HepG2 (cell line): ENCODE measurements at regions not wholly inside any gene's neighbourhood (a gene's known extent, or its start where the extent isn't known, plus 50 kb on each side); places are given as distances from the start of the nearest gene placed in this dataset.

Source experiments
- ATAC-seq: fragments of 200-7000 bp; cut with Tn5 transposase; 3 replicates; pipeline ENCODE4 v1.9.1; 2020; ENCODE audit warnings: mild to moderate bottlenecking, moderate library complexity
- BruUV-seq: library from RNA; stranded (reverse); fragments of 400-500 nt; replicated peaks from 2 replicates; lab custom pipeline; 2021; lab: Mats Ljungman, UMichigan
- CTCF ChIA-PET: fragments of 300-600 bp; formaldehyde crosslinking; extraction: SDS; loops from one replicate; lab custom pipeline; 2021; ENCODE audit warnings: low total read pairs, inconsistent platforms, low intra/inter-chr PET ratio; lab: Yijun Ruan, JAX
- POLR2A ChIA-PET: fragments of 350-600 bp; sonication (Branson Sonifier 250); formaldehyde crosslinking; loops from one replicate; lab custom pipeline; 2020; ENCODE audit warnings: antibody characterized with exemption, inconsistent platforms; lab: Yijun Ruan, JAX
- DNase-seq: peaks from one replicate; pipeline ENCODE4 v3.0.0-alpha.2; 2015; ENCODE audit warnings: low spot score
- FAIRE-seq: peaks from 3 replicates; lab custom pipeline; 2011; peaks lifted over from hg19 to GRCh38; lab: Jason Lieb, UNC
- H2AFZ ChIP-seq: one replicate; pipeline ENCODE4 v1.6.1; 2011; ENCODE audit warnings: low read length, inconsistent platforms
- H3K27ac ChIP-seq: fragments of 300-600 bp; 3 replicates; pipeline ENCODE4 v1.8.0; 2011; ENCODE audit warnings: mixed run types, mild to moderate bottlenecking, mixed read lengths, low read length, inconsistent platforms; ENCODE audit not compliant: insufficient read depth; ENCODE audit errors: extremely low read length
- H3K27me3 ChIP-seq, 2 experiments: fragments of 200-600 bp in 1 of 2; 2 replicates in 1 of 2; 3 replicates in 1 of 2; pipeline versions ENCODE4 v1.6.0 to v1.8.0; 2011; ENCODE audit warnings: low read length in 2 of 2, mild to moderate bottlenecking in 2 of 2, moderate library complexity in 2 of 2, inconsistent platforms in 1 of 2; ENCODE audit not compliant: insufficient read depth in 2 of 2, control insufficient read depth in 1 of 2
- H3K36me3 ChIP-seq, 2 experiments: fragments of 200-600 bp in 1 of 2; replicated peaks in 1 of 2; 2 replicates in 1 of 2; 3 replicates in 1 of 2; pipeline versions ENCODE4 v1.5.1 to v1.8.0; 2011; ENCODE audit warnings: low read length in 2 of 2, inconsistent platforms in 1 of 2; ENCODE audit not compliant: insufficient read depth in 2 of 2, control insufficient read depth in 1 of 2
- H3K4me1 ChIP-seq: 2 replicates; pipeline ENCODE4 v1.5.1; 2012; ENCODE audit warnings: low read length, inconsistent platforms; ENCODE audit not compliant: insufficient read depth
- H3K4me2 ChIP-seq: 2 replicates; pipeline ENCODE4 v1.6.0; 2011; ENCODE audit warnings: low read depth, low read length, inconsistent platforms
- H3K4me3 ChIP-seq, 3 experiments: fragments of 200-600 bp in 1 of 3; sonication (generic), shearing (Covaris generic) in 1 of 3; replicated peaks in 1 of 3; 2 replicates each; pipeline ENCODE4 v1.5.1; 2011 to 2016; ENCODE audit warnings: low read length in 3 of 3, inconsistent platforms in 2 of 3, low read depth in 2 of 3, mild to moderate bottlenecking in 2 of 3, control low read depth in 1 of 3, mixed read lengths in 1 of 3; ENCODE audit not compliant: insufficient read depth in 1 of 3
- H3K79me2 ChIP-seq: one replicate; pipeline ENCODE4 v1.6.1; 2011; ENCODE audit warnings: low read length, inconsistent platforms; ENCODE audit not compliant: insufficient read depth
- H3K9ac ChIP-seq: 2 replicates; pipeline ENCODE4 v1.6.0; 2011; ENCODE audit warnings: mild to moderate bottlenecking, low read depth, low read length, inconsistent platforms; ENCODE audit not compliant: insufficient read depth
- H3K9me3 ChIP-seq: 2 replicates; pipeline ENCODE4 v1.5.1; 2012; ENCODE audit warnings: mild to moderate bottlenecking, low read length
- H4K20me1 ChIP-seq: 2 replicates; pipeline ENCODE4 v1.6.0; 2011; ENCODE audit warnings: inconsistent platforms, mild to moderate bottlenecking, low read length, moderate library complexity; ENCODE audit not compliant: insufficient read depth
- BRCA1 ChIP-seq: sonication (generic); formaldehyde crosslinking; IDR thresholded peaks from 2 replicates; pipeline ENCODE4 v1.4.0; 2020; ENCODE audit warnings: missing genetic modification reagents
- PHF20 ChIP-seq: sonication (generic); formaldehyde crosslinking; IDR thresholded peaks from 2 replicates; pipeline ENCODE4 v1.5.0; 2020; ENCODE audit warnings: mild to moderate bottlenecking, missing genetic modification reagents
- POLR2A ChIP-seq, 2 experiments: IDR thresholded peaks; 2 replicates each; pipeline ENCODE4 v1.6.1; 2011; ENCODE audit warnings: low read depth in 2 of 2, low read length in 2 of 2, mild to moderate bottlenecking in 1 of 2, moderate library complexity in 1 of 2; ENCODE audit not compliant: insufficient read depth in 1 of 2
- RARG ChIP-seq: sonication (generic); formaldehyde crosslinking; IDR thresholded peaks from 2 replicates; pipeline ENCODE4 v1.4.0; 2020; ENCODE audit warnings: low read depth, mild to moderate bottlenecking, missing genetic modification reagents
- RORA ChIP-seq: sonication (generic); formaldehyde crosslinking; IDR thresholded peaks from 2 replicates; pipeline ENCODE4 v1.5.0; 2020; ENCODE audit warnings: mild to moderate bottlenecking, missing genetic modification reagents, moderate library complexity
- SRY ChIP-seq: sonication (generic); formaldehyde crosslinking; IDR thresholded peaks from 2 replicates; pipeline ENCODE4 v1.8.0; 2022; ENCODE audit warnings: mild to moderate bottlenecking, missing genetic modification reagents
- TMF1 ChIP-seq: sonication (generic); formaldehyde crosslinking; IDR thresholded peaks from 2 replicates; pipeline ENCODE4 v1.8.1; 2022; ENCODE audit warnings: low read depth, missing genetic modification reagents
- ZNF331 ChIP-seq: sonication (generic); formaldehyde crosslinking; IDR thresholded peaks from 2 replicates; pipeline ENCODE4 v1.4.0; 2020; ENCODE audit warnings: missing genetic modification reagents
- ZNF720 ChIP-seq: sonication (generic); formaldehyde crosslinking; IDR thresholded peaks from 2 replicates; pipeline ENCODE4 v1.4.0; 2020; ENCODE audit warnings: missing genetic modification reagents
- ZNF790 ChIP-seq: sonication (generic); formaldehyde crosslinking; IDR thresholded peaks from 2 replicates; pipeline ENCODE4 v1.8.0; 2022; ENCODE audit warnings: missing genetic modification reagents, mild to moderate bottlenecking, borderline replicate concordance
- ZSCAN20 ChIP-seq: sonication (generic); formaldehyde crosslinking; IDR thresholded peaks from 2 replicates; pipeline ENCODE4 v1.4.0; 2020; ENCODE audit warnings: missing genetic modification reagents, mild to moderate bottlenecking, borderline replicate concordance
- WGBS: methylation state at CpG from one replicate; pipeline ENCODE4 v1.1.6; 2017; ENCODE audit warnings: low lambda C conversion rate; 5-methylcytosine and 5-hydroxymethylcytosine counted together
- in situ Hi-C: cut with HindIII; loops from 2 replicates; pipeline ENCODE4 v1.10.0; 2017; ENCODE audit warnings: low pct_unique_long_range_greater_than_20kb; ENCODE audit not compliant: extremely low pct_ligation_motif_present
- intact Hi-C: fragments of 100-400 bp; cut with micrococcal nuclease; formaldehyde crosslinking; loops from one replicate; pipeline ENCODE4 v1.10.0; 2022; ENCODE audit not compliant: unreplicated experiment
- TF ChIP-seq, protein P1 (sequence below): sonication (generic); formaldehyde crosslinking; IDR thresholded peaks from 2 replicates; pipeline ENCODE4 v1.9.0; 2022; ENCODE audit warnings: missing genetic modification reagents, mild to moderate bottlenecking, borderline replicate concordance
- TF ChIP-seq, protein P2 (sequence below): sonication (generic); formaldehyde crosslinking; IDR thresholded peaks from 2 replicates; pipeline ENCODE4 v1.4.0; 2020; ENCODE audit warnings: missing genetic modification reagents

DNA sequence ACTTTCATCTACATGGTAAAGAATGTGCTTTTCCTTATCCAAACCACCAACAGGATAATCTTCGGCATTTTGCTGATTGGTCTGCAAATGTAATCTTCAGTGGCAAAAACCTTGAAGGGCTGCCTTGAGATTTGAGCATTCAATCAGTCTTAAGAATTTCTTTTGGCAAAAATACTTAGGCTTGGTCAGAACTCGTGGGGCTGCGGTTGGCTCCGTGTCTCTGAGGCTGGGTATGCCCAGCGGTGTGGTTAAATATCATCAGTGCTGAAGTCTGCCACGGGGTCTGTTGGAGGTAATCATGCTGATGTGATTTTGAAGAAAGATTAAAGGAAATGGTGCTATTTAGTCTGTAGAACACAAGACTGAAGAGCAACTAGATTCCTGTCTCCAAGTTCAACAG, 262.6 kb downstream of the EN1 start:
- no peaks in the 10 kb centered on the region for H3K4me1 ChIP-seq
- no peak for ATAC-seq
- CTCF ChIA-PET: no interaction called here
- FAIRE-seq: no peak
- H3K36me3 ChIP-seq: no peaks in the 10 kb centered on the region
- no peaks in the 10 kb centered on the region for H3K9me3 ChIP-seq
- H3K27ac ChIP-seq: no peak overlapping the region
- no peak overlapping the region for H3K9ac ChIP-seq
- H4K20me1 ChIP-seq: no peaks in the 10 kb centered on the region
- POLR2A ChIA-PET: no interaction called here
- no peak overlapping the region for H3K4me2 ChIP-seq
- WGBS: 28% methylated on average over 6 of the region's 6 CpGs
- H3K4me3 ChIP-seq: no peak overlapping the region
- in situ Hi-C loops: no loop called here
- TF ChIP-seq ZNF331 (CRISPR knock-in tag) (no peak), ZNF720 (CRISPR knock-in tag) (no peak), SRY (no peak), RARG (CRISPR knock-in tag) (no peak)
- TF ChIP-seq, protein P1, sequence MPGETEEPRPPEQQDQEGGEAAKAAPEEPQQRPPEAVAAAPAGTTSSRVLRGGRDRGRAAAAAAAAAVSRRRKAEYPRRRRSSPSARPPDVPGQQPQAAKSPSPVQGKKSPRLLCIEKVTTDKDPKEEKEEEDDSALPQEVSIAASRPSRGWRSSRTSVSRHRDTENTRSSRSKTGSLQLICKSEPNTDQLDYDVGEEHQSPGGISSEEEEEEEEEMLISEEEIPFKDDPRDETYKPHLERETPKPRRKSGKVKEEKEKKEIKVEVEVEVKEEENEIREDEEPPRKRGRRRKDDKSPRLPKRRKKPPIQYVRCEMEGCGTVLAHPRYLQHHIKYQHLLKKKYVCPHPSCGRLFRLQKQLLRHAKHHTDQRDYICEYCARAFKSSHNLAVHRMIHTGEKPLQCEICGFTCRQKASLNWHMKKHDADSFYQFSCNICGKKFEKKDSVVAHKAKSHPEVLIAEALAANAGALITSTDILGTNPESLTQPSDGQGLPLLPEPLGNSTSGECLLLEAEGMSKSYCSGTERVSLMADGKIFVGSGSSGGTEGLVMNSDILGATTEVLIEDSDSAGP (CRISPR knock-in tag): no peak
- no TSS peak for BruUV-seq
- no peak overlapping the region for H2AFZ ChIP-seq
- no peak for DNase-seq
- peaks cover 0 to 3% of the 10 kb centered on the region in 2 experiments; a peak in 1 of 5 replicates for H3K27me3 ChIP-seq
- intact Hi-C loops: no loop called here
- no peaks in the 10 kb centered on the region for H3K79me2 ChIP-seq

DNA sequence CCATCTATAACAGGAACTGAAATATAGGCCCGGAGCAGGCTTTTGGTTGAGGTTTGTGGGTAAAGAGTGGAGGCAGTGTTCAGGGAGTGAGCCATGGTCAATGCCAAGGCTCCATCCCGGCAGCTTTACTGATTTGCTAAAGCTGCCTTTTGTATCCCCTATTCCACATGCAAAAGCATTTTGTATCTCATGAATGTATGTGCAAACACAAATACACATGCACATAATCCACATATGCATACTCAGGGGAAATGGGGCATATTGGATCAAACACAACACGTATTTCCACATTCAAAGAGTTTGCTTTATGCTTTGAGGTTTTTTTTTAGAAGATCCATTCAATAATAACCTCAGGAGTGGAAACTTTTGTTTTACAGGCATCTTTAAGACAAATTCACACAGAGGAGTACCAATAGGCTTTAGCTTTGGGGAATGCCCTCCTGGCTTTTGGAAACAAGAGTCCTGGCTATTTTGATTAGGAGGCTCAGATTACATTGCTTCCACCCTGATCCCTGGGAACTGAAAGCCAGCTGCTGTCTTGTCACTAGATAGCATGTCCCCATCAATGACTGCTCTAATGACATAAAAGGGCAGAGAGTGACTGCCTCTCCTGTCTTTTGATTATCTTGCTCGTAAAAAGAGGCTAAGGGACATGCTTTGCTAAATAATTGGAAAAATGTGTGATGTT, 263.2 kb downstream of the EN1 start:
- no peak for FAIRE-seq

More for the DNA sequence above, 263.2 kb downstream of the EN1 start:
- DNase-seq: no peak
- BruUV-seq: no TSS peak
- Histone ChIP-seq H3K4me2 (no peak overlapping the region), H3K27me3 (peaks cover 0 to 3% of the 10 kb centered on the region in 2 experiments; a peak in 1 of 5 replicates), H3K79me2 (no peaks in the 10 kb centered on the region), H3K4me1 (no peaks in the 10 kb centered on the region), H3K9me3 (no peaks in the 10 kb centered on the region), H2AFZ (no peak overlapping the region), H3K27ac (no peak overlapping the region), H3K9ac (no peak overlapping the region), H3K36me3 (no peaks in the 10 kb centered on the region), H3K4me3 (no peak overlapping the region), H4K20me1 (no peaks in the 10 kb centered on the region)
- no peak for TF ChIP-seq POLR2A (IDR thresholded peaks at IDR 0.05; ENCODE audit: insufficient read depth in 1 of 2, low read depth in 2 of 2, low read length in 2 of 2)
- TF ChIP-seq PHF20 (CRISPR knock-in tag): no peak
- no peak for TF ChIP-seq TMF1 (CRISPR knock-in tag)
- no peak for TF ChIP-seq ZNF790 (CRISPR knock-in tag)
- TF ChIP-seq BRCA1 (CRISPR knock-in tag): no peak
- TF ChIP-seq ZSCAN20 (CRISPR knock-in tag): no peak
- TF ChIP-seq RORA: no peak
- TF ChIP-seq, protein P2, sequence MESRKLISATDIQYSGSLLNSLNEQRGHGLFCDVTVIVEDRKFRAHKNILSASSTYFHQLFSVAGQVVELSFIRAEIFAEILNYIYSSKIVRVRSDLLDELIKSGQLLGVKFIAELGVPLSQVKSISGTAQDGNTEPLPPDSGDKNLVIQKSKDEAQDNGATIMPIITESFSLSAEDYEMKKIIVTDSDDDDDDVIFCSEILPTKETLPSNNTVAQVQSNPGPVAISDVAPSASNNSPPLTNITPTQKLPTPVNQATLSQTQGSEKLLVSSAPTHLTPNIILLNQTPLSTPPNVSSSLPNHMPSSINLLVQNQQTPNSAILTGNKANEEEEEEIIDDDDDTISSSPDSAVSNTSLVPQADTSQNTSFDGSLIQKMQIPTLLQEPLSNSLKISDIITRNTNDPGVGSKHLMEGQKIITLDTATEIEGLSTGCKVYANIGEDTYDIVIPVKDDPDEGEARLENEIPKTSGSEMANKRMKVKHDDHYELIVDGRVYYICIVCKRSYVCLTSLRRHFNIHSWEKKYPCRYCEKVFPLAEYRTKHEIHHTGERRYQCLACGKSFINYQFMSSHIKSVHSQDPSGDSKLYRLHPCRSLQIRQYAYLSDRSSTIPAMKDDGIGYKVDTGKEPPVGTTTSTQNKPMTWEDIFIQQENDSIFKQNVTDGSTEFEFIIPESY (CRISPR knock-in tag): no peak
- in situ Hi-C loops (no loop called here), intact Hi-C loops (no loop called here)
- no peak for ATAC-seq
- CTCF ChIA-PET: no interaction called here
- 16% methylated on average over 4 of the region's 4 CpGs for WGBS
- POLR2A ChIA-PET: no interaction called here
